HCT116 (cell line): ENCODE measurements at regions not wholly inside any gene's neighbourhood (a gene's known extent, or its start where the extent isn't known, plus 50 kb on each side); places are given as distances from the start of the nearest gene placed in this dataset.

Source experiments
- ATAC-seq: fragments of 200-7000 bp; cut with Tn5 transposase; 2 replicates; pipeline ENCODE4 v1.9.1; 2020; ENCODE audit warnings: mild to moderate bottlenecking, moderate library complexity
- BruUV-seq: library from RNA; stranded (reverse); fragments of 400-500 nt; replicated peaks from 2 replicates; lab custom pipeline; 2021; lab: Mats Ljungman, UMichigan
- CTCF ChIA-PET: fragments of 300-600 bp; sonication (Branson Sonifier 250); formaldehyde crosslinking; loops from one replicate; lab custom pipeline; 2021; ENCODE audit warnings: antibody characterized with exemption; lab: Charles Lee
- POLR2A ChIA-PET: fragments of 300-600, 350-600 bp; sonication (Branson Sonifier 250); formaldehyde crosslinking; loops from one replicate; lab custom pipeline; 2021; ENCODE audit warnings: antibody characterized with exemption; lab: Charles Lee
- RAD21 ChIA-PET, 2 experiments: fragments of 300-600 bp; sonication (Branson Sonifier 250); formaldehyde crosslinking; loops; one replicate each; lab custom pipeline; 2023; ENCODE audit warnings: low total read pairs in 2 of 2; ENCODE audit not compliant: uncharacterized antibody in 2 of 2, unreplicated experiment in 2 of 2, low non-redundant PET in 1 of 2; lab: Charles Lee
- DNase-seq: peaks from one replicate; pipeline ENCODE4 v3.0.0-alpha.2; 2010; ENCODE audit warnings: low read depth, low spot score
- H2AFZ ChIP-seq: fragments of 200-600 bp; shearing (Covaris generic), sonication (generic); 2 replicates; pipeline ENCODE4 v1.6.1; 2017; ENCODE audit warnings: low read depth, mixed run types, mixed read lengths, antibody characterized with exemption, low read length; ENCODE audit not compliant: poor library complexity, severe bottlenecking
- H3K27ac ChIP-seq: 2 replicates; pipeline ENCODE4 v1.5.1; 2012; ENCODE audit warnings: low read depth, low read length
- H3K27me3 ChIP-seq: fragments of 200-600 bp; sonication (generic); 2 replicates; pipeline ENCODE4 v1.6.1; 2016; ENCODE audit warnings: mixed run types, low read length, mixed read lengths; ENCODE audit not compliant: insufficient read depth
- H3K36me3 ChIP-seq, 2 experiments: fragments of 200-500 bp in 1 of 2; fragments of 200-600 bp in 1 of 2; sonication (Bioruptor generic) in 1 of 2; sonication (generic) in 1 of 2; 2 replicates each; pipeline versions ENCODE4 v1.5.1 to v1.6.1; 2014 to 2016; ENCODE audit warnings: low read length in 2 of 2, inconsistent platforms in 1 of 2, mixed read lengths in 1 of 2, mixed run types in 1 of 2; ENCODE audit not compliant: insufficient read depth in 2 of 2, control insufficient read depth in 1 of 2
- H3K4me1 ChIP-seq, 2 experiments: fragments of 200-600 bp in 1 of 2; sonication (generic) in 1 of 2; 2 replicates each; pipeline versions ENCODE4 v1.5.1 to v1.6.1; 2012 to 2017; ENCODE audit warnings: low read length in 2 of 2, inconsistent platforms in 1 of 2, mild to moderate bottlenecking in 1 of 2, mixed read lengths in 1 of 2, mixed run types in 1 of 2, moderate library complexity in 1 of 2; ENCODE audit not compliant: insufficient read depth in 2 of 2, control insufficient read depth in 1 of 2
- H3K4me2 ChIP-seq: fragments of 200-600 bp; sonication (generic); 2 replicates; pipeline ENCODE4 v1.6.1; 2017; ENCODE audit warnings: mixed run types, low read length, mixed read lengths
- H3K4me3 ChIP-seq, 2 experiments: fragments of 200-600 bp in 1 of 2; sonication (generic) in 1 of 2; replicated peaks in 1 of 2; 2 replicates each; pipeline ENCODE4 v1.5.1; 2011 to 2016; ENCODE audit warnings: low read length in 2 of 2, control low read depth in 1 of 2, low read depth in 1 of 2, mild to moderate bottlenecking in 1 of 2, mixed read lengths in 1 of 2, mixed run types in 1 of 2
- H3K79me2 ChIP-seq: fragments of 200-600 bp; sonication (generic); 2 replicates; pipeline ENCODE4 v1.6.1; 2017; ENCODE audit warnings: mild to moderate bottlenecking, mixed run types, low read length, moderate library complexity, mixed read lengths; ENCODE audit not compliant: insufficient read depth
- H3K9ac ChIP-seq: fragments of 200-600 bp; sonication (generic); 2 replicates; pipeline ENCODE4 v1.6.1; 2016; ENCODE audit warnings: low read length, mixed read lengths
- H3K9me2 ChIP-seq: fragments of 200-600 bp; sonication (generic), shearing (Covaris generic); 2 replicates; pipeline ENCODE4 v1.6.1; 2017; ENCODE audit warnings: mixed run types, mild to moderate bottlenecking, moderate library complexity; ENCODE audit not compliant: insufficient read depth
- H3K9me3 ChIP-seq, 2 experiments: fragments of 200-500 bp in 1 of 2; fragments of 200-600 bp in 1 of 2; sonication (Bioruptor generic) in 1 of 2; sonication (generic) in 1 of 2; 2 replicates each; pipeline ENCODE4 v1.6.1; 2014 to 2017; ENCODE audit warnings: low read length in 2 of 2, mixed read lengths in 2 of 2, inconsistent platforms in 1 of 2, low read depth in 1 of 2, mild to moderate bottlenecking in 1 of 2, mixed run types in 1 of 2, moderate library complexity in 1 of 2; ENCODE audit not compliant: control insufficient read depth in 1 of 2, insufficient read depth in 1 of 2
- H4K20me1 ChIP-seq: fragments of 200-600 bp; sonication (generic), shearing (Covaris generic); 2 replicates; pipeline ENCODE4 v1.6.1; 2017; ENCODE audit warnings: mixed run types, mild to moderate bottlenecking, moderate library complexity; ENCODE audit not compliant: insufficient read depth
- ATF3 ChIP-seq: IDR thresholded peaks from 2 replicates; pipeline ENCODE4 v1.6.1; 2012
- CTCF ChIP-seq, 3 experiments: fragments of 200-600 bp in 1 of 3; sonication (generic) in 1 of 3; IDR thresholded peaks in 2 of 3; conservative IDR thresholded peaks in 1 of 3; 2 replicates each; pipeline ENCODE4 v1.5.1; 2012 to 2017; ENCODE audit warnings: low read depth in 2 of 3, low read length in 2 of 3, antibody characterized with exemption in 1 of 3, borderline replicate concordance in 1 of 3, control low read depth in 1 of 3, mild to moderate bottlenecking in 1 of 3, mixed read lengths in 1 of 3, mixed run types in 1 of 3, moderate library complexity in 1 of 3; ENCODE audit not compliant: insufficient read depth in 1 of 3
- ELF1 ChIP-seq: IDR thresholded peaks from 2 replicates; pipeline ENCODE4 v1.6.1; 2012; ENCODE audit warnings: low read depth, borderline replicate concordance
- EZH2phosphoT487 ChIP-seq: fragments of 200-600 bp; IDR thresholded peaks from 2 replicates; pipeline ENCODE4 v1.6.1; 2018; ENCODE audit warnings: antibody characterized with exemption, borderline replicate concordance
- FOSL1 ChIP-seq: IDR thresholded peaks from 2 replicates; pipeline ENCODE4 v1.6.1; 2012; ENCODE audit warnings: low read depth
- JUND ChIP-seq: IDR thresholded peaks from 2 replicates; pipeline ENCODE4 v1.6.1; 2012
- POLR2A ChIP-seq: IDR thresholded peaks from 2 replicates; pipeline ENCODE4 v1.7.0; 2011; ENCODE audit warnings: borderline replicate concordance; ENCODE audit not compliant: insufficient read depth, insufficient read length; ENCODE audit errors: extremely low read depth
- POLR2AphosphoS5 ChIP-seq: IDR thresholded peaks from 2 replicates; pipeline ENCODE4 v1.6.1; 2011; ENCODE audit warnings: mild to moderate bottlenecking, low read depth, low read length, moderate library complexity
- RAD21 ChIP-seq: IDR thresholded peaks from 2 replicates; pipeline ENCODE4 v1.6.1; 2012; ENCODE audit warnings: low read depth, mild to moderate bottlenecking
- REST ChIP-seq: IDR thresholded peaks from 2 replicates; pipeline ENCODE4 v1.6.1; 2012; ENCODE audit warnings: low read depth
- SIN3A ChIP-seq: IDR thresholded peaks from 2 replicates; pipeline ENCODE4 v1.6.1; 2012; ENCODE audit warnings: low read depth
- SP1 ChIP-seq: IDR thresholded peaks from 2 replicates; pipeline ENCODE4 v1.6.1; 2012; ENCODE audit warnings: low read depth
- SRF ChIP-seq: IDR thresholded peaks from 2 replicates; pipeline ENCODE4 v1.6.1; 2012; ENCODE audit warnings: low read depth
- TCF7L2 ChIP-seq: IDR thresholded peaks from 2 replicates; pipeline ENCODE4 v1.7.0; 2011; ENCODE audit warnings: borderline replicate concordance, inconsistent platforms; ENCODE audit not compliant: insufficient read depth, insufficient read length; ENCODE audit errors: extremely low read depth
- YY1 ChIP-seq: IDR thresholded peaks from 2 replicates; pipeline ENCODE4 v1.6.1; 2011; ENCODE audit warnings: low read length, low read depth, moderate library complexity, mild to moderate bottlenecking; ENCODE audit not compliant: insufficient replicate concordance; ENCODE audit errors: extremely low read depth
- ZBTB33 ChIP-seq: IDR thresholded peaks from 2 replicates; pipeline ENCODE4 v1.6.1; 2011; ENCODE audit warnings: mild to moderate bottlenecking, low read length, moderate library complexity; ENCODE audit not compliant: insufficient replicate concordance; ENCODE audit errors: extremely low read depth
- ZFX ChIP-seq: fragments of 450-650 bp; IDR thresholded peaks from 2 replicates; pipeline ENCODE4 v1.6.1; 2017
- ZNF274 ChIP-seq: fragments of 200-500 bp; sonication (Bioruptor generic); IDR thresholded peaks from 2 replicates; pipeline ENCODE4 v1.6.1; 2014; ENCODE audit warnings: mild to moderate bottlenecking, low read depth, low read length, inconsistent platforms
- intact Hi-C: fragments of 100-400 bp; cut with micrococcal nuclease; formaldehyde crosslinking; loops from 2 replicates; pipeline ENCODE4 v1.10.0; 2022

GRCh38 chr14:65335411-65335947 is 77.1 kb upstream of the FUT8 start:
- Histone ChIP-seq H3K9me3 (no peaks in the 10 kb centered on the region), H4K20me1 (no peaks in the 10 kb centered on the region), H3K79me2 (no peaks in the 10 kb centered on the region), H3K27ac (no peak overlapping the region), H3K36me3 (no peaks in the 10 kb centered on the region), H3K4me1 (peaks cover 0 to 11% of the 10 kb centered on the region in 2 experiments; a peak in 1 of 4 replicates), H3K4me2 (no peak overlapping the region), H3K9ac (no peak overlapping the region), H3K4me3 (no peak overlapping the region), H2AFZ (no peak overlapping the region), H3K27me3 (no peaks in the 10 kb centered on the region), H3K9me2 (no peaks in the 10 kb centered on the region)
- ChIA-PET RAD21 (no interaction called here), CTCF (no interaction called here), POLR2A (no interaction called here)
- DNase-seq (no peak), ATAC-seq (no peak)
- intact Hi-C loops: no loop called here
- no TSS peak for BruUV-seq
- TF ChIP-seq ZBTB33: no peak
- no peak for TF ChIP-seq ATF3
- TF ChIP-seq JUND: no peak
- no peak for TF ChIP-seq YY1
- TF ChIP-seq CTCF (IDR thresholded peaks at IDR 0.05 in 2 of 3, conservative IDR thresholded peaks at IDR 0.05 in 1 of 3; ENCODE audit: borderline replicate concordance in 1 of 3, insufficient read depth in 1 of 3, low read depth in 2 of 3, low read length in 2 of 3): no peak
- TF ChIP-seq POLR2AphosphoS5: no peak
- no peak for TF ChIP-seq REST
- TF ChIP-seq FOSL1: no peak
- no peak for TF ChIP-seq ZFX
- TF ChIP-seq TCF7L2: no peak
- TF ChIP-seq ELF1: no peak
- no peak for TF ChIP-seq SP1
- TF ChIP-seq EZH2phosphoT487: no peak
- TF ChIP-seq ZNF274: no peak
- TF ChIP-seq SIN3A: no peak
- TF ChIP-seq RAD21: no peak
- no peak for TF ChIP-seq SRF
- TF ChIP-seq POLR2A: no peak
